ENCODE measurements at regions not wholly inside any gene's neighbourhood (a gene's known extent, or its start where the extent isn't known, plus 50 kb on each side); places are given as distances from the start of the nearest gene placed in this dataset.

DNA sequence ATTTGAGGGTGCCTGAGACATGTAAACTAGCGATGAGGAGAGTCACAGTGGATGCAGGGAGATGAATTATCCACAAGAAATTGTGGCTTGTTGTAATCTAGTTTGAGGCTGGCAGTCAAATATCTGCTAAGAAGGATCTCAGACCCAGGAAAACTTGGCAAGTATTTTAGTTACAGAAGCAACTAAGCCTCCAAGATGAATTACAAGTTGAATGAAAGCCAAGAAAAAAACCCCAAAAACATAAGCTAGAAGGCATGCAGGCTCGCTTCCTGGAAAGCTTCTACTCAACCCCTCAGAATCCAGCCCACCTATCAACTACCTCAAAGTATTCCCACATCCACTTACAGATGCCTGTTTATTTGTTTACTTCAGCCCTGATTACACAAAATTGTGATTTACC is 696.9 kb downstream of the MAT2B start:
- no peaks in the 10 kb centered on the region for H3K9me3 Mint-ChIP-seq
- peak; percentile 57 for ATAC-seq
- TF ChIP-seq SOX15 (CRISPR knock-in tag; IDR thresholded peaks at IDR 0.05): no peak
- TF ChIP-seq, protein P1, sequence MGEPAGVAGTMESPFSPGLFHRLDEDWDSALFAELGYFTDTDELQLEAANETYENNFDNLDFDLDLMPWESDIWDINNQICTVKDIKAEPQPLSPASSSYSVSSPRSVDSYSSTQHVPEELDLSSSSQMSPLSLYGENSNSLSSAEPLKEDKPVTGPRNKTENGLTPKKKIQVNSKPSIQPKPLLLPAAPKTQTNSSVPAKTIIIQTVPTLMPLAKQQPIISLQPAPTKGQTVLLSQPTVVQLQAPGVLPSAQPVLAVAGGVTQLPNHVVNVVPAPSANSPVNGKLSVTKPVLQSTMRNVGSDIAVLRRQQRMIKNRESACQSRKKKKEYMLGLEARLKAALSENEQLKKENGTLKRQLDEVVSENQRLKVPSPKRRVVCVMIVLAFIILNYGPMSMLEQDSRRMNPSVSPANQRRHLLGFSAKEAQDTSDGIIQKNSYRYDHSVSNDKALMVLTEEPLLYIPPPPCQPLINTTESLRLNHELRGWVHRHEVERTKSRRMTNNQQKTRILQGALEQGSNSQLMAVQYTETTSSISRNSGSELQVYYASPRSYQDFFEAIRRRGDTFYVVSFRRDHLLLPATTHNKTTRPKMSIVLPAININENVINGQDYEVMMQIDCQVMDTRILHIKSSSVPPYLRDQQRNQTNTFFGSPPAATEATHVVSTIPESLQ (CRISPR knock-in tag; IDR thresholded peaks at IDR 0.05): no peak
- TF ChIP-seq, protein P2, sequence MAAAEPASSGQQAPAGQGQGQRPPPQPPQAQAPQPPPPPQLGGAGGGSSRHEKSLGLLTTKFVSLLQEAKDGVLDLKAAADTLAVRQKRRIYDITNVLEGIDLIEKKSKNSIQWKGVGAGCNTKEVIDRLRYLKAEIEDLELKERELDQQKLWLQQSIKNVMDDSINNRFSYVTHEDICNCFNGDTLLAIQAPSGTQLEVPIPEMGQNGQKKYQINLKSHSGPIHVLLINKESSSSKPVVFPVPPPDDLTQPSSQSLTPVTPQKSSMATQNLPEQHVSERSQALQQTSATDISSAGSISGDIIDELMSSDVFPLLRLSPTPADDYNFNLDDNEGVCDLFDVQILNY (CRISPR knock-in tag; IDR thresholded peaks at IDR 0.05): no peak
- TF ChIP-seq RORB (CRISPR knock-in tag; IDR thresholded peaks at IDR 0.05): no peak
- TF ChIP-seq GABPB1 (CRISPR knock-in tag; IDR thresholded peaks at IDR 0.05): no peak
- TF ChIP-seq, protein P3, sequence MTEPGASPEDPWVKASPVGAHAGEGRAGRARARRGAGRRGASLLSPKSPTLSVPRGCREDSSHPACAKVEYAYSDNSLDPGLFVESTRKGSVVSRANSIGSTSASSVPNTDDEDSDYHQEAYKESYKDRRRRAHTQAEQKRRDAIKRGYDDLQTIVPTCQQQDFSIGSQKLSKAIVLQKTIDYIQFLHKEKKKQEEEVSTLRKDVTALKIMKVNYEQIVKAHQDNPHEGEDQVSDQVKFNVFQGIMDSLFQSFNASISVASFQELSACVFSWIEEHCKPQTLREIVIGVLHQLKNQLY (CRISPR knock-in tag; IDR thresholded peaks at IDR 0.05): no peak
- no peak for TF ChIP-seq ZNF263 (CRISPR knock-in tag; IDR thresholded peaks at IDR 0.05; ENCODE audit: low read depth)
- TF ChIP-seq, protein P4, sequence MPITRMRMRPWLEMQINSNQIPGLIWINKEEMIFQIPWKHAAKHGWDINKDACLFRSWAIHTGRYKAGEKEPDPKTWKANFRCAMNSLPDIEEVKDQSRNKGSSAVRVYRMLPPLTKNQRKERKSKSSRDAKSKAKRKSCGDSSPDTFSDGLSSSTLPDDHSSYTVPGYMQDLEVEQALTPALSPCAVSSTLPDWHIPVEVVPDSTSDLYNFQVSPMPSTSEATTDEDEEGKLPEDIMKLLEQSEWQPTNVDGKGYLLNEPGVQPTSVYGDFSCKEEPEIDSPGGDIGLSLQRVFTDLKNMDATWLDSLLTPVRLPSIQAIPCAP (CRISPR knock-in tag; IDR thresholded peaks at IDR 0.05): no peak
- no peak for TF ChIP-seq OVOL2 (CRISPR knock-in tag; IDR thresholded peaks at IDR 0.05; ENCODE audit: borderline replicate concordance)
- no peak for TF ChIP-seq FOXK1 (CRISPR knock-in tag; IDR thresholded peaks at IDR 0.05)
- TF ChIP-seq, protein P5, sequence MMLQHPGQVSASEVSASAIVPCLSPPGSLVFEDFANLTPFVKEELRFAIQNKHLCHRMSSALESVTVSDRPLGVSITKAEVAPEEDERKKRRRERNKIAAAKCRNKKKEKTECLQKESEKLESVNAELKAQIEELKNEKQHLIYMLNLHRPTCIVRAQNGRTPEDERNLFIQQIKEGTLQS (CRISPR knock-in tag; conservative IDR thresholded peaks at IDR 0.05): no peak
- TF ChIP-seq PRRX2 (CRISPR knock-in tag; IDR thresholded peaks at IDR 0.05): no peak
- TF ChIP-seq SMAD4 (CRISPR knock-in tag; IDR thresholded peaks at IDR 0.05): no peak
- TF ChIP-seq TCF7 (CRISPR knock-in tag; IDR thresholded peaks at IDR 0.05; ENCODE audit: low read depth): no peak
- TF ChIP-seq CREM (CRISPR knock-in tag; IDR thresholded peaks at IDR 0.05): no peak
- TF ChIP-seq TEAD1 (CRISPR knock-in tag; IDR thresholded peaks at IDR 0.05): no peak
- TF ChIP-seq, protein P6, sequence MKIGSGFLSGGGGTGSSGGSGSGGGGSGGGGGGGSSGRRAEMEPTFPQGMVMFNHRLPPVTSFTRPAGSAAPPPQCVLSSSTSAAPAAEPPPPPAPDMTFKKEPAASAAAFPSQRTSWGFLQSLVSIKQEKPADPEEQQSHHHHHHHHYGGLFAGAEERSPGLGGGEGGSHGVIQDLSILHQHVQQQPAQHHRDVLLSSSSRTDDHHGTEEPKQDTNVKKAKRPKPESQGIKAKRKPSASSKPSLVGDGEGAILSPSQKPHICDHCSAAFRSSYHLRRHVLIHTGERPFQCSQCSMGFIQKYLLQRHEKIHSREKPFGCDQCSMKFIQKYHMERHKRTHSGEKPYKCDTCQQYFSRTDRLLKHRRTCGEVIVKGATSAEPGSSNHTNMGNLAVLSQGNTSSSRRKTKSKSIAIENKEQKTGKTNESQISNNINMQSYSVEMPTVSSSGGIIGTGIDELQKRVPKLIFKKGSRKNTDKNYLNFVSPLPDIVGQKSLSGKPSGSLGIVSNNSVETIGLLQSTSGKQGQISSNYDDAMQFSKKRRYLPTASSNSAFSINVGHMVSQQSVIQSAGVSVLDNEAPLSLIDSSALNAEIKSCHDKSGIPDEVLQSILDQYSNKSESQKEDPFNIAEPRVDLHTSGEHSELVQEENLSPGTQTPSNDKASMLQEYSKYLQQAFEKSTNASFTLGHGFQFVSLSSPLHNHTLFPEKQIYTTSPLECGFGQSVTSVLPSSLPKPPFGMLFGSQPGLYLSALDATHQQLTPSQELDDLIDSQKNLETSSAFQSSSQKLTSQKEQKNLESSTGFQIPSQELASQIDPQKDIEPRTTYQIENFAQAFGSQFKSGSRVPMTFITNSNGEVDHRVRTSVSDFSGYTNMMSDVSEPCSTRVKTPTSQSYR (CRISPR knock-in tag; IDR thresholded peaks at IDR 0.05): no peak
- TF ChIP-seq, protein P7, sequence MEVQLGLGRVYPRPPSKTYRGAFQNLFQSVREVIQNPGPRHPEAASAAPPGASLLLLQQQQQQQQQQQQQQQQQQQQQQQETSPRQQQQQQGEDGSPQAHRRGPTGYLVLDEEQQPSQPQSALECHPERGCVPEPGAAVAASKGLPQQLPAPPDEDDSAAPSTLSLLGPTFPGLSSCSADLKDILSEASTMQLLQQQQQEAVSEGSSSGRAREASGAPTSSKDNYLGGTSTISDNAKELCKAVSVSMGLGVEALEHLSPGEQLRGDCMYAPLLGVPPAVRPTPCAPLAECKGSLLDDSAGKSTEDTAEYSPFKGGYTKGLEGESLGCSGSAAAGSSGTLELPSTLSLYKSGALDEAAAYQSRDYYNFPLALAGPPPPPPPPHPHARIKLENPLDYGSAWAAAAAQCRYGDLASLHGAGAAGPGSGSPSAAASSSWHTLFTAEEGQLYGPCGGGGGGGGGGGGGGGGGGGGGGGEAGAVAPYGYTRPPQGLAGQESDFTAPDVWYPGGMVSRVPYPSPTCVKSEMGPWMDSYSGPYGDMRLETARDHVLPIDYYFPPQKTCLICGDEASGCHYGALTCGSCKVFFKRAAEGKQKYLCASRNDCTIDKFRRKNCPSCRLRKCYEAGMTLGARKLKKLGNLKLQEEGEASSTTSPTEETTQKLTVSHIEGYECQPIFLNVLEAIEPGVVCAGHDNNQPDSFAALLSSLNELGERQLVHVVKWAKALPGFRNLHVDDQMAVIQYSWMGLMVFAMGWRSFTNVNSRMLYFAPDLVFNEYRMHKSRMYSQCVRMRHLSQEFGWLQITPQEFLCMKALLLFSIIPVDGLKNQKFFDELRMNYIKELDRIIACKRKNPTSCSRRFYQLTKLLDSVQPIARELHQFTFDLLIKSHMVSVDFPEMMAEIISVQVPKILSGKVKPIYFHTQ (CRISPR knock-in tag; IDR thresholded peaks at IDR 0.05): no peak
- no peak for TF ChIP-seq SP1 (CRISPR knock-in tag; conservative IDR thresholded peaks at IDR 0.05)
- H3K36me3 Mint-ChIP-seq: no peaks in the 10 kb centered on the region
- ChIA-PET POLR2A (no interaction called here), CTCF (no interaction called here)
- H3K27me3 Mint-ChIP-seq (ENCODE audit: low read depth): no peaks in the 10 kb centered on the region
- H3K4me1 Mint-ChIP-seq: peaks cover 9% of the 10 kb centered on the region
- DNase-seq (ENCODE audit: low spot score): no peak
- H3K4me3 Mint-ChIP-seq: no peak overlapping the region
- no peak overlapping the region for H3K27ac Mint-ChIP-seq
